K562 (cell line): ENCODE measurements at regions not wholly inside any gene's neighbourhood (a gene's known extent, or its start where the extent isn't known, plus 50 kb on each side); places are given as distances from the start of the nearest gene placed in this dataset.

Source experiments
- ATAC-seq: fragments of 200-7000 bp; cut with Tn5 transposase; 3 replicates; pipeline ENCODE4 v1.9.1; 2020; ENCODE audit warnings: moderate library complexity
- BruUV-seq: library from RNA; stranded (reverse); fragments of 400-500 nt; replicated peaks from 2 replicates; lab custom pipeline; 2021; lab: Mats Ljungman, UMichigan
- CTCF ChIA-PET: fragments of 300-600 bp; formaldehyde crosslinking; extraction: SDS; loops from one replicate; lab custom pipeline; 2021; ENCODE audit warnings: low intra/inter-chr PET ratio; lab: Yijun Ruan, JAX
- POLR2A ChIA-PET: fragments of 300-600, 350-650 bp; sonication (Branson Sonifier 250); formaldehyde crosslinking; extraction: SDS; loops from one replicate; lab custom pipeline; 2021; ENCODE audit warnings: antibody characterized with exemption, inconsistent platforms; lab: Yijun Ruan, JAX
- DNase-seq, 4 experiments: peaks; one replicate each; pipeline versions ENCODE4 v3.0.0 to v3.0.0-alpha.2; 2011 to 2018; ENCODE audit warnings: low spot score in 3 of 4, mixed read lengths in 3 of 4; ENCODE audit errors: extremely low read depth in 1 of 4
- FAIRE-seq: peaks from 2 replicates; lab custom pipeline; 2011; peaks lifted over from hg19 to GRCh38; lab: Jason Lieb, UNC
- H2AFZ ChIP-seq: 2 replicates; pipeline ENCODE4 v1.6.0; 2011; ENCODE audit warnings: low read depth, low read length, control low read depth, inconsistent platforms
- H3K27ac ChIP-seq: fragments of 200-600 bp; 3 replicates; pipeline ENCODE4 v1.8.0; 2011; ENCODE audit warnings: low read depth, mild to moderate bottlenecking, control low read depth, inconsistent platforms, low read length, moderate library complexity, mixed read lengths; ENCODE audit errors: extremely low read depth
- H3K27me3 ChIP-seq, 2 experiments: fragments of 300-600 bp in 1 of 2; 2 replicates in 1 of 2; 3 replicates in 1 of 2; pipeline versions ENCODE4 v1.6.0 to v1.8.0; 2011; ENCODE audit warnings: inconsistent platforms in 2 of 2, low read length in 2 of 2, mild to moderate bottlenecking in 1 of 2, mixed read lengths in 1 of 2, moderate library complexity in 1 of 2; ENCODE audit not compliant: control insufficient read depth in 2 of 2, insufficient read depth in 2 of 2
- H3K36me3 ChIP-seq: fragments of 300-600 bp; 3 replicates; pipeline ENCODE4 v1.8.0; 2011; ENCODE audit warnings: mild to moderate bottlenecking, low read length, inconsistent platforms; ENCODE audit not compliant: control insufficient read depth, insufficient read depth
- H3K4me1 ChIP-seq, 2 experiments: fragments of 200-600 bp in 1 of 2; replicated peaks in 1 of 2; 2 replicates in 1 of 2; 3 replicates in 1 of 2; pipeline versions ENCODE4 v1.5.1 to v1.8.0; 2011; ENCODE audit warnings: inconsistent platforms in 2 of 2, low read length in 2 of 2, mild to moderate bottlenecking in 1 of 2, mixed read lengths in 1 of 2, moderate library complexity in 1 of 2; ENCODE audit not compliant: control insufficient read depth in 2 of 2, insufficient read depth in 2 of 2
- H3K4me2 ChIP-seq: 2 replicates; pipeline ENCODE4 v1.6.1; 2011; ENCODE audit warnings: low read length, control low read depth, inconsistent platforms, mixed read lengths; ENCODE audit not compliant: insufficient read depth
- H3K4me3 ChIP-seq: fragments of 200-600 bp; sonication (generic), shearing (Covaris generic); 2 replicates; pipeline ENCODE4 v1.5.1; 2016; ENCODE audit warnings: control low read depth, inconsistent platforms
- H3K79me2 ChIP-seq: fragments of 200-600 bp; 3 replicates; pipeline ENCODE4 v1.8.0; 2011; ENCODE audit warnings: low read length, inconsistent platforms; ENCODE audit not compliant: control insufficient read depth, insufficient read depth
- H3K9ac ChIP-seq, 2 experiments: 2 replicates each; pipeline versions ENCODE4 v1.6.0 to v1.6.1; 2011; ENCODE audit warnings: low read depth in 2 of 2, low read length in 2 of 2, control low read depth in 1 of 2, inconsistent platforms in 1 of 2, mild to moderate bottlenecking in 1 of 2, mixed read lengths in 1 of 2; ENCODE audit not compliant: insufficient read depth in 1 of 2
- H3K9me1 ChIP-seq: one replicate; pipeline ENCODE4 v1.6.0; 2011; ENCODE audit warnings: inconsistent platforms, mild to moderate bottlenecking, low read length, moderate library complexity; ENCODE audit not compliant: control insufficient read depth, insufficient read depth
- H3K9me3 ChIP-seq: replicated peaks from 2 replicates; pipeline ENCODE4 v1.5.1; 2011; ENCODE audit warnings: low read depth, low read length, inconsistent platforms; ENCODE audit not compliant: control insufficient read depth, insufficient read depth
- H4K20me1 ChIP-seq: replicated peaks from 2 replicates; pipeline ENCODE4 v1.6.1; 2011; ENCODE audit warnings: low read length, inconsistent platforms, mixed read lengths; ENCODE audit not compliant: control insufficient read depth, insufficient read depth
- ATF3 ChIP-seq, 2 experiments: fragments of 450-650 bp in 1 of 2; sonication (generic) in 1 of 2; formaldehyde crosslinking in 1 of 2; IDR thresholded peaks in 1 of 2; conservative IDR thresholded peaks in 1 of 2; 2 replicates each; pipeline versions ENCODE4 v1.6.1 to v1.8.1; 2016 to 2023; ENCODE audit warnings: mild to moderate bottlenecking in 2 of 2, moderate library complexity in 2 of 2, inconsistent platforms in 1 of 2, missing genetic modification reagents in 1 of 2
- CHD4 ChIP-seq: fragments of 200-600 bp; sonication (generic); IDR thresholded peaks from 3 replicates; pipeline ENCODE4 v1.6.1; 2012; ENCODE audit warnings: low read depth, mild to moderate bottlenecking, mixed read lengths, low read length, inconsistent platforms; ENCODE audit not compliant: insufficient read depth, insufficient replicate concordance, poor library complexity, severe bottlenecking
- CTCF ChIP-seq, 3 experiments: IDR thresholded peaks in 2 of 3; conservative IDR thresholded peaks in 1 of 3; 2 replicates each; pipeline ENCODE4 v1.5.1; 2011 to 2012; ENCODE audit warnings: low read length in 3 of 3, mild to moderate bottlenecking in 3 of 3, control low read depth in 2 of 3, improper control_type of control experiment in 1 of 3, inconsistent platforms in 1 of 3, low read depth in 1 of 3, mixed read lengths in 1 of 3, moderate library complexity in 1 of 3; ENCODE audit not compliant: insufficient read depth in 2 of 3
- DACH1 ChIP-seq: fragments of 450-650 bp; IDR thresholded peaks from 2 replicates; pipeline ENCODE4 v1.6.1; 2018; ENCODE audit not compliant: partially characterized antibody
- EHMT2 ChIP-seq: fragments of 450-650 bp; IDR thresholded peaks from 2 replicates; pipeline ENCODE4 v1.6.1; 2018; ENCODE audit warnings: antibody characterized with exemption
- HDAC3 ChIP-seq: fragments of 450-650 bp; IDR thresholded peaks from 2 replicates; pipeline ENCODE4 v1.6.1; 2018; ENCODE audit warnings: borderline replicate concordance, mild to moderate bottlenecking, moderate library complexity; ENCODE audit not compliant: partially characterized antibody
- IRF1 ChIP-seq: sonication (generic); formaldehyde crosslinking; IDR thresholded peaks from 2 replicates; pipeline ENCODE4 v1.8.0; 2022; ENCODE audit warnings: missing genetic modification reagents, mild to moderate bottlenecking, borderline replicate concordance
- KAT7 ChIP-seq: sonication (generic); formaldehyde crosslinking; IDR thresholded peaks from 2 replicates; pipeline ENCODE4 v1.8.0; 2022; ENCODE audit warnings: missing genetic modification reagents, mild to moderate bottlenecking, borderline replicate concordance
- MXD1 ChIP-seq: fragments of 250-450 bp; sonication (Bioruptor Pico); IDR thresholded peaks from 2 replicates; pipeline ENCODE4 v1.8.0; 2021; ENCODE audit warnings: borderline replicate concordance, mild to moderate bottlenecking, moderate library complexity; ENCODE audit not compliant: poor library complexity, severe bottlenecking
- POLR2AphosphoS2 ChIP-seq: IDR thresholded peaks from 2 replicates; pipeline ENCODE4 v1.6.1; 2012; ENCODE audit warnings: low read length, improper control_type of control experiment
- SMC3 ChIP-seq: conservative IDR thresholded peaks from 2 replicates; pipeline ENCODE4 v1.6.1; 2011; ENCODE audit warnings: low read depth, low read length, improper control_type of control experiment; ENCODE audit not compliant: insufficient read depth
- TAF7 ChIP-seq: fragments of 450-650 bp; IDR thresholded peaks from 2 replicates; pipeline ENCODE4 v1.6.1; 2016; ENCODE audit warnings: missing genetic modification characterization, missing compliant biosample characterization
- ZFP1 ChIP-seq: fragments of 450-650 bp; formaldehyde crosslinking; IDR thresholded peaks from 2 replicates; pipeline ENCODE4 v1.4.0; 2020; ENCODE audit warnings: mild to moderate bottlenecking, mixed read lengths
- ZNF224 ChIP-seq: sonication (generic); formaldehyde crosslinking; IDR thresholded peaks from 2 replicates; pipeline ENCODE4 v1.8.0; 2022; ENCODE audit warnings: mild to moderate bottlenecking, missing genetic modification reagents
- WGBS: fragments of 100-300 bp; shearing (Covaris generic); methylation state at CpG from one replicate; pipeline ENCODE4 v1.1.6; 2016; ENCODE audit warnings: low coverage, mixed read lengths; ENCODE audit not compliant: insufficient coverage; ENCODE audit errors: missing lambda C conversion rate; 5-methylcytosine and 5-hydroxymethylcytosine counted together
- in situ Hi-C: fragments of 300-500 bp; cut with MboI; formaldehyde crosslinking; loops from 4 replicates; pipeline ENCODE4 v1.15.0; 2018; ENCODE audit warnings: inconsistent platforms, mixed read lengths
- intact Hi-C: fragments of 100-400 bp; cut with micrococcal nuclease; formaldehyde crosslinking; loops from 2 replicates; pipeline ENCODE4 v1.14.2; 2022

GRCh38 chr21:21921410-21922232 is 923.4 kb downstream of the NCAM2 start:
- no peaks in the 10 kb centered on the region for H3K9me1 ChIP-seq
- no peak overlapping the region for H3K4me3 ChIP-seq
- 1% methylated on average over 6 of the region's 6 CpGs for WGBS
- ATAC-seq, result no peak
- POLR2A ChIA-PET, result interaction anchor here (0.6 kb wide), 1 partner anchor 324 kb away, joined by 4 read pairs; no protein-coding TSS in a partner anchor
- CTCF ChIA-PET, result interaction anchor here (0.6 kb wide), 3 partner anchors 516 to 922 kb away, joined by 3 read pairs; no protein-coding TSS in a partner anchor
- no peak overlapping the region for H3K9ac ChIP-seq
- no TSS peak for BruUV-seq
- in situ Hi-C loops, result loop anchor here (25.0 kb wide), 1 partner anchor 909 kb away; no protein-coding TSS in a partner anchor
- H3K27ac ChIP-seq, result no peak overlapping the region
- H3K36me3 ChIP-seq, result no peaks in the 10 kb centered on the region
- intact Hi-C loops, result loop anchor here (5.0 kb wide), 1 partner anchor 924 kb away; the partner anchor contains the start of gene NCAM2
- H3K27me3 ChIP-seq, result no peaks in the 10 kb centered on the region
- no peaks in the 10 kb centered on the region for H3K9me3 ChIP-seq
- no peaks in the 10 kb centered on the region for H4K20me1 ChIP-seq
- FAIRE-seq, result no peak
- peak; percentile 8 to 26 (median 12) for DNase-seq
- no peaks in the 10 kb centered on the region for H3K4me1 ChIP-seq
- no peak overlapping the region for H3K4me2 ChIP-seq
- no peaks in the 10 kb centered on the region for H3K79me2 ChIP-seq
- no peak overlapping the region for H2AFZ ChIP-seq
- no peak for TF ChIP-seq KAT7 (CRISPR knock-in tag)
- no peak for TF ChIP-seq IRF1 (CRISPR knock-in tag)
- peak; percentile 33 for TF ChIP-seq DACH1
- no peak for TF ChIP-seq POLR2AphosphoS2
- peak; percentile 21 to 45 (median 33); a peak in 4 of 6 replicates for TF ChIP-seq CTCF (IDR thresholded peaks at IDR 0.05 in 2 of 3, conservative IDR thresholded peaks at IDR 0.05 in 1 of 3; ENCODE audit: insufficient read depth in 2 of 3, low read depth in 1 of 3, low read length in 3 of 3)
- TF ChIP-seq SMC3, result peak; percentile 39; the same call in 1 of the 2 replicates
- TF ChIP-seq ATF3 (IDR thresholded peaks at IDR 0.05), result no peak
- TF ChIP-seq ATF3 (CRISPR knock-in tag; conservative IDR thresholded peaks at IDR 0.05), result no peak
- TF ChIP-seq MXD1 (CRISPR knock-in tag), result no peak
- no peak for TF ChIP-seq ZNF224 (CRISPR knock-in tag)
- TF ChIP-seq ZFP1 (CRISPR knock-in tag), result no peak
- no peak for TF ChIP-seq TAF7 (tag)
- no peak for TF ChIP-seq EHMT2
- no peak for TF ChIP-seq CHD4
- TF ChIP-seq HDAC3, result no peak
